ES-I3 (cell line): ENCODE measurements at regions not wholly inside any gene's neighbourhood (a gene's known extent, or its start where the extent isn't known, plus 50 kb on each side); places are given as distances from the start of the nearest gene placed in this dataset.

Experiments used
- H3K36me3 ChIP-seq: 2 replicates; pipeline ENCODE4 v1.6.1; 2013; ENCODE audit warnings: mild to moderate bottlenecking, low read length, control low read depth, moderate library complexity; ENCODE audit not compliant: insufficient read depth
- H3K4me1 ChIP-seq: 2 replicates; pipeline ENCODE4 v1.6.1; 2013; ENCODE audit warnings: mild to moderate bottlenecking, control low read depth, low read length; ENCODE audit not compliant: insufficient read depth
- H3K9ac ChIP-seq: 2 replicates; pipeline ENCODE4 v1.6.1; 2013; ENCODE audit warnings: low read depth, mild to moderate bottlenecking, low read length, moderate library complexity
- H3K9me3 ChIP-seq: 2 replicates; pipeline ENCODE4 v1.6.1; 2013; ENCODE audit warnings: mild to moderate bottlenecking, low read length, moderate library complexity; ENCODE audit not compliant: control insufficient read depth, insufficient read depth

DNA sequence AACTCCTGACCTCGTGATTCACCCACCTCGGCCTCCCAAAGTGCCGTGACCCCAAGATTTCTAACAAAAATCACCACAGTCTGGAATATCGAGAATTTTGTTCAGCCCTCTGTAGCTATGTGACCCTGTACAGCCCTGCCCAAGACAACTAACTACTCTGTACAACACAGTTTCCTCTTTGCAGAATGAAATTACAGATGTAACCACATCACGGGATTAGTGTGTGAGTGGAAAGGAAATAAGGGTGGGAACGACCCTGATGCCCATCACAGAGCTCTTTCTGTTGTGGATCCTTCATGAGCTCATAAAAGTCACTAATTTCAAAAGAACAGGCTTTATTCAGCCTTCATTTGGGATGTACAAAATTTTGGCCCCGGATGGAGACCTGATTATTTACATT is 50.5 kb upstream of the KRR1 start:
- no peaks in the 10 kb centered on the region for H3K4me1 ChIP-seq
- H3K9ac ChIP-seq: no peak overlapping the region
- peaks cover 15% of the 10 kb centered on the region for H3K9me3 ChIP-seq
- H3K36me3 ChIP-seq: peaks cover 4% of the 10 kb centered on the region; the same call in 1 of the 2 replicates
